Uterus (tissue), 2 donors: ENCODE measurements at regions not wholly inside any gene's neighbourhood (a gene's known extent, or its start where the extent isn't known, plus 50 kb on each side); places are given as distances from the start of the nearest gene placed in this dataset.

Experiments used
- CTCF ChIP-seq, 4 experiments: fragments of 200-600 bp in 2 of 4; fragments of 450-650 bp in 2 of 4; sonication (generic) in 2 of 4; IDR thresholded peaks; one replicate each; pipeline ENCODE4 v1.5.1; 2016 to 2019; ENCODE audit warnings: antibody characterized with exemption in 4 of 4, mild to moderate bottlenecking in 2 of 4, moderate library complexity in 1 of 4
- POLR2A ChIP-seq, 2 donors: fragments of 450-650 bp; IDR thresholded peaks; one replicate each; pipeline ENCODE4 v1.6.1; 2016; ENCODE audit warnings: antibody characterized with exemption in 2 of 2, mild to moderate bottlenecking in 1 of 2, moderate library complexity in 1 of 2

GRCh38 chr10:22473044-22473443, 127.7 kb downstream of the SPAG6 start:
- TF ChIP-seq CTCF (IDR thresholded peaks at IDR 0.05) (no peak), POLR2A (IDR thresholded peaks at IDR 0.05) (no peak)
